ENCODE measurements at regions not wholly inside any gene's neighbourhood (a gene's known extent, or its start where the extent isn't known, plus 50 kb on each side); places are given as distances from the start of the nearest gene placed in this dataset.

DNA sequence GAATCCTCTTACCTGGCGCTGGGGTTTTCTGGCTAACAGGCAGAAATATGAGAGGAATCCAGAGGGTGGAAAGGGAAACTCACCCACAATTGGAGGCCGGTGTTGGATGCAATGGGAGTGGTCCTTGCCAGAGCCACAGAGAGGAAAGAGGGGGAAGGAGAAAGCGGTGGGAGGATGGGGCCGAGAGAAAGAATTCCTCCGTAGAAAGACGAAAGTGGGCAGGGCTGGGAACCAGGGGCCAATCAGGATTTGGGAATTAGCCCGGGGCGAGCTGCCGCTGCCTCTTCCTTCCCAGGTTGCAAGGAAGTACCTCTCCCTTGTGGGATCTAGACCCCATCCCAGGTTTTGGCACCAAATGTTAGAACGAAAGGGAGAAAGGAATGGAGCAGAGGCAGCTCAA, 83.1 kb upstream of the SPIN4 start:
- no peaks in the 10 kb centered on the region for H4K20me1 ChIP-seq (ENCODE audit: control insufficient read depth, extremely low read depth, insufficient read depth, low read length)
- H3K4me3 ChIP-seq (ENCODE audit: control insufficient read depth in 2 of 3, extremely low read depth in 1 of 3, insufficient read depth in 2 of 3, low read depth in 1 of 3, low read length in 3 of 3) = no peak overlapping the region
- dilution Hi-C loops (cut with MboI; ENCODE audit: extremely low pct_ligation_motif_present, low sequenced_read_pairs) = no loop called here
- H3K27me3 ChIP-seq (ENCODE audit: control insufficient read depth, extremely low read depth, insufficient read depth, low read length) = no peaks in the 10 kb centered on the region
- peaks cover 2% of the 10 kb centered on the region for H3K9me3 ChIP-seq (ENCODE audit: control insufficient read depth, low read depth, low read length)
- no peak overlapping the region for H2AFZ ChIP-seq (ENCODE audit: control insufficient read depth, low read length)
- H3K4me1 ChIP-seq (ENCODE audit: control insufficient read depth, extremely low read depth, insufficient read depth, low read length) = peaks cover 8% of the 10 kb centered on the region
- H3K27ac ChIP-seq (ENCODE audit: control insufficient read depth, insufficient read depth, low read length) = peak overlapping the region; percentile 33
- H3K9me1 ChIP-seq (ENCODE audit: control insufficient read depth, extremely low read depth, insufficient read depth, low read length) = no peaks in the 10 kb centered on the region
- FAIRE-seq (no peak), DNase-seq (ENCODE audit: low read depth, low spot score) (no peak)
- H3K79me2 ChIP-seq (ENCODE audit: control insufficient read depth, insufficient read depth, low read length) = no peaks in the 10 kb centered on the region
- no peaks in the 10 kb centered on the region for H3K36me3 ChIP-seq (ENCODE audit: control insufficient read depth in 2 of 2, extremely low read depth in 1 of 2, insufficient read depth in 2 of 2, low read length in 2 of 2)
- peak overlapping the region; percentile 28 for H3K9ac ChIP-seq (ENCODE audit: control insufficient read depth, extremely low read depth, insufficient read depth, low read length)
- no peak overlapping the region for H3K4me2 ChIP-seq (ENCODE audit: control insufficient read depth, extremely low read depth, insufficient read depth, low read depth, low read length)
- TF ChIP-seq CTCF (optimal IDR thresholded peaks at IDR 0.05 in 1 of 3, IDR thresholded peaks at IDR 0.05 in 1 of 3, conservative IDR thresholded peaks at IDR 0.05 in 1 of 3; ENCODE audit: extremely low read depth in 1 of 3, insufficient read depth in 2 of 3, low read length in 3 of 3) = no peak
- no peak for TF ChIP-seq EZH2 (IDR thresholded peaks at IDR 0.05; ENCODE audit: low read length)

- no peak overlapping the region for H3K4me3 ChIP-seq (ENCODE audit: control insufficient read depth in 2 of 3, extremely low read depth in 1 of 3, insufficient read depth in 2 of 3, low read depth in 1 of 3, low read length in 3 of 3)
- DNase-seq (ENCODE audit: low read depth, low spot score) = no peak
- no peaks in the 10 kb centered on the region for H3K79me2 ChIP-seq (ENCODE audit: control insufficient read depth, insufficient read depth, low read length)
These were observed 78.9 kb upstream of the SPIN4 start for GRCh38 chrX:63430026-63430425.

More at GRCh38 chrX:63430026-63430425, 78.9 kb upstream of the SPIN4 start:
- Histone ChIP-seq H3K27ac (ENCODE audit: control insufficient read depth, insufficient read depth, low read length) (no peak overlapping the region), H3K9me3 (ENCODE audit: control insufficient read depth, low read depth, low read length) (no peaks in the 10 kb centered on the region), H3K36me3 (ENCODE audit: control insufficient read depth in 2 of 2, extremely low read depth in 1 of 2, insufficient read depth in 2 of 2, low read length in 2 of 2) (no peaks in the 10 kb centered on the region), H3K9ac (ENCODE audit: control insufficient read depth, extremely low read depth, insufficient read depth, low read length) (no peak overlapping the region), H3K27me3 (ENCODE audit: control insufficient read depth, extremely low read depth, insufficient read depth, low read length) (no peaks in the 10 kb centered on the region), H3K4me1 (ENCODE audit: control insufficient read depth, extremely low read depth, insufficient read depth, low read length) (peaks cover 10% of the 10 kb centered on the region), H3K4me2 (ENCODE audit: control insufficient read depth, extremely low read depth, insufficient read depth, low read depth, low read length) (no peak overlapping the region), H2AFZ (ENCODE audit: control insufficient read depth, low read length) (no peak overlapping the region), H4K20me1 (ENCODE audit: control insufficient read depth, extremely low read depth, insufficient read depth, low read length) (no peaks in the 10 kb centered on the region), H3K9me1 (ENCODE audit: control insufficient read depth, extremely low read depth, insufficient read depth, low read length) (no peaks in the 10 kb centered on the region)
- TF ChIP-seq EZH2 (IDR thresholded peaks at IDR 0.05; ENCODE audit: low read length) (no peak), CTCF (optimal IDR thresholded peaks at IDR 0.05 in 1 of 3, IDR thresholded peaks at IDR 0.05 in 1 of 3, conservative IDR thresholded peaks at IDR 0.05 in 1 of 3; ENCODE audit: extremely low read depth in 1 of 3, insufficient read depth in 2 of 3, low read length in 3 of 3) (peak in 1 of 3 experiments; percentile 0)
- no peak for FAIRE-seq
- dilution Hi-C loops (cut with MboI; ENCODE audit: extremely low pct_ligation_motif_present, low sequenced_read_pairs) = no loop called here
